GM12892 (cell line): ENCODE measurements at regions not wholly inside any gene's neighbourhood (a gene's known extent, or its start where the extent isn't known, plus 50 kb on each side); places are given as distances from the start of the nearest gene placed in this dataset.

Experiments used
- DNase-seq: peaks from one replicate; pipeline ENCODE4 v3.0.0; 2011; ENCODE audit not compliant: insufficient read length
- FAIRE-seq: peaks from 2 replicates; lab custom pipeline; 2011; peaks lifted over from hg19 to GRCh38; lab: Jason Lieb, UNC
- POLR2A ChIP-seq: IDR thresholded peaks from 2 replicates; pipeline ENCODE4 v1.6.1; 2011; ENCODE audit warnings: low read depth, low read length, control low read depth
- POLR2AphosphoS5 ChIP-seq: IDR thresholded peaks from 2 replicates; pipeline ENCODE4 v1.6.1; 2011; ENCODE audit warnings: low read depth, low read length, control low read depth
- TAF1 ChIP-seq: IDR thresholded peaks from 2 replicates; pipeline ENCODE4 v1.6.1; 2011; ENCODE audit warnings: low read depth, mild to moderate bottlenecking, control low read depth, low read length, borderline replicate concordance

- TF ChIP-seq TAF1 (no peak), POLR2A (no peak), POLR2AphosphoS5 (no peak)
- DNase-seq (no peak), FAIRE-seq (no peak)
These were observed 816.9 kb downstream of the CDH11 start for GRCh38 chr16:64304951-64305350.

GRCh38 chr16:64304396-64304795 lies 817.5 kb downstream of the CDH11 start:
- no peak for DNase-seq
- FAIRE-seq, result no peak
- TF ChIP-seq POLR2A (no peak), POLR2AphosphoS5 (no peak), TAF1 (no peak)

- TF ChIP-seq POLR2AphosphoS5, result no peak
- no peak for TF ChIP-seq TAF1
- FAIRE-seq, result no peak
- DNase-seq, result no peak
These were observed 823.8 kb downstream of the CDH11 start for GRCh38 chr16:64297863-64298600.

GRCh38 chr16:64295466-64295865 lies 826.4 kb downstream of the CDH11 start:
- FAIRE-seq, result no peak
- no peak for DNase-seq
- no peak for TF ChIP-seq POLR2A
- no peak for TF ChIP-seq TAF1
- TF ChIP-seq POLR2AphosphoS5, result no peak

GRCh38 chr16:64292953-64293352 lies 828.9 kb downstream of the CDH11 start:
- DNase-seq, result no peak
- no peak for TF ChIP-seq POLR2AphosphoS5
- TF ChIP-seq TAF1, result no peak
- no peak for TF ChIP-seq POLR2A
- FAIRE-seq, result no peak

- DNase-seq (no peak), FAIRE-seq (no peak)
- TF ChIP-seq POLR2AphosphoS5 (no peak), TAF1 (no peak)
These were observed 829.7 kb downstream of the CDH11 start for GRCh38 chr16:64292161-64292560.

GRCh38 chr16:64290461-64290860 lies 831.4 kb downstream of the CDH11 start:
- TF ChIP-seq POLR2AphosphoS5, result no peak
- no peak for TF ChIP-seq TAF1
- no peak for TF ChIP-seq POLR2A
- DNase-seq (no peak), FAIRE-seq (no peak)

- DNase-seq, result no peak
- TF ChIP-seq POLR2AphosphoS5 (no peak), POLR2A (no peak), TAF1 (no peak)
- FAIRE-seq, result no peak
These were observed 834.0 kb downstream of the CDH11 start for GRCh38 chr16:64287655-64288528.

- FAIRE-seq (no peak), DNase-seq (no peak)
- TF ChIP-seq POLR2AphosphoS5, result no peak
- no peak for TF ChIP-seq POLR2A
- TF ChIP-seq TAF1, result no peak
These were observed 839.7 kb downstream of the CDH11 start for GRCh38 chr16:64282181-64282580.

GRCh38 chr16:64280317-64280716 lies 841.5 kb downstream of the CDH11 start:
- no peak for TF ChIP-seq TAF1
- TF ChIP-seq POLR2AphosphoS5, result no peak
- no peak for TF ChIP-seq POLR2A
- DNase-seq (no peak), FAIRE-seq (no peak)

GRCh38 chr16:64278196-64278595 lies 843.7 kb downstream of the CDH11 start:
- TF ChIP-seq TAF1 (no peak), POLR2AphosphoS5 (no peak), POLR2A (no peak)
- DNase-seq (no peak), FAIRE-seq (no peak)

- DNase-seq (no peak), FAIRE-seq (no peak)
- TF ChIP-seq POLR2A (no peak), POLR2AphosphoS5 (no peak), TAF1 (no peak)
These were observed 845.2 kb downstream of the CDH11 start for GRCh38 chr16:64276646-64277045.
